NCI-H2081 (cell line): ENCODE measurements at regions not wholly inside any gene's neighbourhood (a gene's known extent, or its start where the extent isn't known, plus 50 kb on each side); places are given as distances from the start of the nearest gene placed in this dataset.
"Not testable (repeated sequence)": the region's sequence is repeated elsewhere in the genome, so short reads cannot be mapped to it uniquely, and the experiment has no call there.

ENCODE experiments used
- DNase-seq, 2 experiments: peaks; one replicate each; lab custom pipeline; 2025; lab: John Stamatoyannopoulos, UW

- no peak for DNase-seq
Measured at GRCh38 chr12:85425349-85425612, 145.3 kb downstream of the ALX1 start.

- no peak for DNase-seq
Measured at GRCh38 chr12:85425926-85426325, 145.9 kb downstream of the ALX1 start.

GRCh38 chr12:85433148-85433547 is 153.1 kb downstream of the ALX1 start:
- not testable (repeated sequence) for DNase-seq

GRCh38 chr12:85440271-85440670 is 160.3 kb downstream of the ALX1 start:
- no peak for DNase-seq

- no peak for DNase-seq
Measured at GRCh38 chr12:85441025-85441424, 161.0 kb downstream of the ALX1 start.

- peak in 1 of 2 experiments; percentile 24 for DNase-seq
Measured at GRCh38 chr12:85441741-85442140, 161.7 kb downstream of the ALX1 start.

GRCh38 chr12:85445060-85445938 is 165.3 kb downstream of the ALX1 start:
- DNase-seq: peak in 1 of 2 experiments; percentile 25

- DNase-seq: no peak
Measured at GRCh38 chr12:85448031-85448430, 168.0 kb downstream of the ALX1 start.

- peak; percentile 23 to 34 for DNase-seq
Measured at GRCh38 chr12:85448548-85449139, 168.6 kb downstream of the ALX1 start.

- no peak for DNase-seq
Measured at GRCh38 chr12:85457016-85457415, 177.0 kb downstream of the ALX1 start.

GRCh38 chr12:85461127-85461526 is 181.1 kb downstream of the ALX1 start:
- no peak for DNase-seq

GRCh38 chr12:85462888-85463287 is 182.9 kb downstream of the ALX1 start:
- DNase-seq: no peak

- DNase-seq: no peak
Measured at GRCh38 chr12:85466890-85467289, 186.9 kb downstream of the ALX1 start.

- peak; percentile 58 to 65 for DNase-seq
Measured at GRCh38 chr12:85468356-85469157, 188.5 kb downstream of the ALX1 start.

- DNase-seq: not testable (repeated sequence)
Measured at GRCh38 chr12:85469158-85470086, 189.4 kb downstream of the ALX1 start.

- DNase-seq: not testable (repeated sequence)
Measured at GRCh38 chr12:85475277-85475676, 195.3 kb downstream of the ALX1 start.

GRCh38 chr12:85476756-85477155 is 196.7 kb downstream of the ALX1 start:
- DNase-seq: no peak

GRCh38 chr12:85484387-85484786 is 204.4 kb downstream of the ALX1 start:
- no peak for DNase-seq

GRCh38 chr12:85489194-85489593 is 209.2 kb downstream of the ALX1 start:
- DNase-seq: peak; percentile 58 to 89

GRCh38 chr12:85504164-85504563 is 224.1 kb downstream of the ALX1 start:
- DNase-seq: no peak

GRCh38 chr12:85504624-85505023 is 224.6 kb downstream of the ALX1 start:
- no peak for DNase-seq

- no peak for DNase-seq
Measured at GRCh38 chr12:85507456-85507855, 227.4 kb downstream of the ALX1 start.
